Posterior cingulate gyrus (tissue), 11 donors: ENCODE measurements at regions not wholly inside any gene's neighbourhood (a gene's known extent, or its start where the extent isn't known, plus 50 kb on each side); places are given as distances from the start of the nearest gene placed in this dataset.
"Not testable (repeated sequence)": the region's sequence is repeated elsewhere in the genome, so short reads cannot be mapped to it uniquely, and the experiment has no call there.

Source experiments
- DNase-seq, 10 donors: peaks; one replicate each; pipeline versions ENCODE4 v3.0.0 to v3.0.0-alpha.2; 2020 to 2021; ENCODE audit warnings: mixed read lengths in 3 of 10
- intact Hi-C: fragments of 100-400 bp; cut with DNase I; formaldehyde crosslinking; loops from one replicate; pipeline ENCODE4 v1.15.1; 2023

GRCh38 chr4:187672526-187672925, 323.0 kb upstream of the ZFP42 start:
- intact Hi-C loops, result not testable (repeated sequence)
- peak in 1 of 10 donors; percentile 70 for DNase-seq

DNA sequence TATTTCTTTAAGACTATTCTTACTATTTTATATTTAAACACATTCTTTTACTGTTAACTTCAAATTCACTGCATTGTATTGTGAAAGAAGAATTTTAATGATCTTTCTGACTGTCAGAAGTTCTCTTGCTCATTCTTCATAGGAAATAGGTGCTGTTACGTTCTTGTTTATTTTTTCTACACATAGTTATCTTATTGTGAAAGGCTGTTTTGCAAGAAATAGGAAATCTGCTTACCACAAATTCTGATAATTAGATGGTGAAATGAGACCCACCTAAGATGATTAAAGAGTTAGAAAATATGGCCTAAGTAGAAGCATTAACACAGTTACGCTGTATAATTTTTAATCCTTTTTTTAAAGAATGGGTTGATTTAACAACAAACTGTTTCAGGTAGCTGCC, 316.1 kb upstream of the ZFP42 start:
- DNase-seq, result no peak
- intact Hi-C loops, result no loop called here

DNA sequence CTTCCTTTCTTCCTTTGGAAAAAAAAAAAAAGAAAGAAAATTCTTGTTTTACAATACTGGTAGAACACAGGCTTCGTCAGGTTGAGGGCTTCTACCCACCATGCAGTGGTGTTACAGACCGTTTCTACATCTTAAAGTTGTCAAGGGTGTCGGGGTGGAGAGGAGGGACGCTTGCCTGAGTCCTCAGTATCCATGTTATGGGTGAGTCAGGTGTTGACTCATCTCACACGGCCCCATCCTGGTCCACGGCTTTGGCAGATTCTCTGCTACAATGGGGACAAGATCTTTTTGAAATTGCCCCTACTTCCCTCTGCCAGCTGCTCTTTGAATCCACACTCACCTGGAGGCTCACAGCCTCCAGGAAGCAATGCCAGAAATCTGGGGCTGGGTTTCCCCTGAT, 310.3 kb upstream of the ZFP42 start:
- intact Hi-C loops, result no loop called here
- peak in 1 of 10 donors; percentile 55 for DNase-seq

DNA sequence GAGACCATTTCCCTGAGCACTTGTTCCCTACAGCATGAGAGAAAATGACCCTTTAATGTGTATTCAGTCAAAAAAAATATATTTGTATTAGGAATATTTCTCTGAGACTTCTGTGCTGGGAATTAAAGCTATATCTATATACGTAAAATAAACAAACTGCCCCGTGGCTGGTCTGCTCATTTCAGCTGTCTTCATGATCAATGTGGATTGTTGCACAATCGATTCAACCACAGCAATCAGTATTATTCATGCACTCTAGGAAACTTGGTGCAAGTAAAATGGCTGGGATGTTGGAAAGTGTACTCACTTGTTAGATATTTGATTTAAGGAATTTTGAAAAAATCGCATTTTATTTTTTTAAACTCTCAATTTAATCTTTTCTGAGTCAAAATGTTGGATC, 307.9 kb upstream of the ZFP42 start:
- DNase-seq, result no peak
- intact Hi-C loops, result no loop called here

- intact Hi-C loops, result no loop called here
- DNase-seq, result no peak
These were observed 302.9 kb upstream of the ZFP42 start for GRCh38 chr4:187692626-187693025.

GRCh38 chr4:187695531-187695930, 300.0 kb upstream of the ZFP42 start:
- intact Hi-C loops, DNase-seq: not testable (repeated sequence)

DNA sequence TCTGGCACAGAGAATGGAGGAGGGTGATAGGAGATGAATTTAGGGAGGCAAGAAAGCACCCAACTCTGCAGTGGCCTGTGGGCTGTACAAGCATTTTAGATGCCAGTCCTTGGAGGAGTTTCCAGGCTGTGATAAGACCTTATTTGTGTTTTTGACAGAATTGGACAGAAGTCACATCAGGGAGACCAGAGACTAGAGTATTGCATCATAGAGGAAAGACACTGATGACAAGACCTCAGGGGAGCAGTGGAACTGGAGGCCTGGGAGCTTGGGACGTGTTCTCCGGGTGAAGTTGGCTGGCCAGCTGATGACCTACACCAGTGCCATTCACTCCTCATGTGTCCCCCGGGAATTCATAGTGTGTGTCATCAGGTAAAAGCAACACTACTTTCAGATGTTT, 284.0 kb upstream of the ZFP42 start:
- intact Hi-C loops, result no loop called here

DNA sequence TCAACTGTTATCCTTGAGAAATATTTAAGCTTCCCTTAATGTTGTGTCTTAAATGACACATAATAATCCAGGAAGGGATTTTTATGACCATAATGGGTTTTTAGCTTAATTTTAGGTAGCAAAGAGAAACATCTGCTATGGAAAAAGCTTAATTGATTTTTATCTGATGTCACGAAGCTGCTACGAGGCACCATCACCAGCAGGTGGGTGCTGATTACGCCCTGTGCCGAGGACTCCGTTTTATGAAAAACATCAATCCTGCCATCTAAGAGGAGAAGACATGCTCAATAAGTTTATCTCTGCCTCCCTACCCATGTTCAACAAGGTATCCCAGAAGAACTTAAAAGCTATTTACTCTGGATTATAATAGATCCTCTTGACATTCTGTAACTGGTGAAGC, 280.6 kb upstream of the ZFP42 start:
- intact Hi-C loops, result no loop called here
- peak in 1 of 10 donors; percentile 43 for DNase-seq

More for the DNA sequence above, 284.0 kb upstream of the ZFP42 start:
- no peak for DNase-seq

GRCh38 chr4:187715466-187715865, 280.1 kb upstream of the ZFP42 start:
- no peak for DNase-seq
- intact Hi-C loops, result no loop called here

- intact Hi-C loops, result no loop called here
- DNase-seq, result no peak
These were observed 271.1 kb upstream of the ZFP42 start for GRCh38 chr4:187724456-187724855.

- DNase-seq, result no peak
- intact Hi-C loops, result no loop called here
These were observed 269.1 kb upstream of the ZFP42 start for GRCh38 chr4:187726485-187726884.

- intact Hi-C loops, result no loop called here
These were observed 263.0 kb upstream of the ZFP42 start for GRCh38 chr4:187732524-187732923.

GRCh38 chr4:187739771-187740170, 255.8 kb upstream of the ZFP42 start:
- intact Hi-C loops, result no loop called here
- DNase-seq, result no peak

More at GRCh38 chr4:187732524-187732923, 263.0 kb upstream of the ZFP42 start:
- DNase-seq, result no peak

DNA sequence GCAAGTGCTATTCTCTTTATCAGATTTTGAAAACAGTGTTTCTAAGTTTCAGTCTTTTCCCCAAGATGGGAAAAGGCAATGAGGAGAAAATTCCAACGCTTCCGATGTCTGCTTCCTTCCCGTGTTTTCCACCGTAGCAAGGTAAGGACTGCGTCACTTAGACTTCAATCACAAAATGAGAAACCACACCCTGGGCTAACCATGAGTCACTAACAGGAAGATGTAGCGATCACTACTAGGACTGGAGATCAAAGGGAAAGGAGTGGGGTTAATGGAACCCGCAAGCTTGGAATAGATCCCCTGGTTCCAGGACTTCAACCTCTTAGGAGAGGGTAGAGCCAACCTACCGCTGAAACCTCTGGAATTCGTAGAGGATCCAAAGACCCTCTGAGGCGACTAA, 250.7 kb upstream of the ZFP42 start:
- DNase-seq, result no peak
- intact Hi-C loops, result no loop called here

GRCh38 chr4:187750652-187751051, 244.9 kb upstream of the ZFP42 start:
- DNase-seq, intact Hi-C loops: not testable (repeated sequence)

GRCh38 chr4:187767158-187767557, 228.4 kb upstream of the ZFP42 start:
- intact Hi-C loops, result no loop called here
- DNase-seq, result no peak

DNA sequence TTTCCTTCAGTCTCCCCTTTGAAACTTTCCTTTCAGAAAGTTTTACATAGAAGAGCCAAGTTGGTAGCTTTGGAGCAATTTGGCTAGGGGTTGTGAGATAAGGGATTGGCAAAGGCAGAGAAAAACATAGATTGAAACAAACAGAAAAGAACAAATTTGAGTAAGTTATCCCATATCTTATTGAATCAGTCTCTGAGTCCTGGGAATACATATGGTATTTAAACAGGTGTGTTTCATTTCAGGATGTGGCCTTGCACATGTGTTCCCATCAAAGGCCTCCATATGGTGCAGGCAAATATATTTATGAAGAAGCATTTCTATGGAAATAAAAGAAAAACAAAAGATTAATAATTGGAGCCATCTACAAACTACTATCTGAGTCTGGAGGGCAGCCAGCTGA, 227.9 kb upstream of the ZFP42 start:
- intact Hi-C loops, result no loop called here

DNA sequence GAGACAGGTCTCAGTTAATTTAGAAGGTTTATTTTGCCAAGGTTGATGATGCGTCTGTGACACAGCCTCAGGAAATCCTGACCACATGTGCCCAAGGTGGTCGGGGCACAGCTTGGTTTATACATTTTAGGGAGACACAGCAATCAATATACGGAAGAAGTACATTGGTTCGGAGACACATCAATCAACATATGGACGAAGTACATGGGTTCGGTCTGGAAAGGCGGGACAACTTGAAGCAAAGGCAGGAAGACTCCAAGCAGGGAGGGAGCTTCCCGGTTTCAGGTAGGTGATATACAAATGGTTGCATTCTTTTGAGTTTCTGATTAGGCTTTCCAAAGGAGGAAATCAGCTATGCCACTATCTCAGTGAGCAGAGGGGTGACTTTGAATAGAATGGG, 225.2 kb upstream of the ZFP42 start:
- intact Hi-C loops, result no loop called here
- no peak for DNase-seq

More for the DNA sequence above, 227.9 kb upstream of the ZFP42 start:
- DNase-seq, result no peak

DNA sequence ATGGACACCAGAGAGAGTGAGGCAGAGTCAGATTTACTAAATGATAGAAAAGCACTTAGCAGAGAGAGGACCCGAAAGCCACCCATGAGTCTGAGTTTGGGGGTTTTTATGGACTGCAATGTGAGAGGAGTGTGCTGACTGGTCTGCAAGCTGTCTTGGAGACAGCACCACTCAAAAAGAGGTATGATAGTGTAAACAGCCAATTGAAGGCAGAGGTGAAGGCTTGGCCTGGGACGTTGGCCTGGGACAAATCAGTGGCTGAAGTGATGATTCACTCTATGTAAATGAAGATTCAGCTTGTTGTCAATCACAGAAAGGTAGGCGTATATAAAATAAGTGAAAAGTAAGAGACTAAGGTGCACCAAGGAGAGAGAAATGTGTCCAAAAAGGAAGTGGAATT, 217.6 kb upstream of the ZFP42 start:
- no peak for DNase-seq
- intact Hi-C loops, result no loop called here

- intact Hi-C loops, result no loop called here
- DNase-seq, result no peak
These were observed 215.5 kb upstream of the ZFP42 start for GRCh38 chr4:187780070-187780469.

DNA sequence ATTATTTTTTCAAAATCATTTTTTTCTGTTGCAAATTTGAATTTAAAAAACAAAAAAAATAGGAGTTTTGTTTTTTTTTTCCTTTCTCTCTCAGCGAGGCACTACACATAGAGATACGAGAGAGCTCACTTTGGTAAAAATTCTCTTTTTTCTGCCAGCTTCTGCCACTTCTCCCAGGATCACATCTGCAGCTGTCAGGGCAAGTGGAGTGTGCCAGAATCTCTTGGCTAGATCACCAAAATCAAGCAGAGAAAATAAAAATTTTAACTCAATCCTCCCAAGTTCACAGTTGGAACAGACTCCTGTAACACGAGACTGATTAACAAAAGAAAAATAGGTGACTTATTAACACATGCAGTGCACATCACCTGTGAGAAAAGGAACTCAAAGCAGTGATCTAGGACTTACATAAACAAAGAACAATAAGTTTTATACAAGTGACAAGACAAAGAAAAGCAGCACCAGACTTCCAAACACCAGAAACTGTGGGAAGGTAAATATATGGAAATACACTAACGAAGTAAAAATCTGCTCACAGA, 213.2 kb upstream of the ZFP42 start:
- intact Hi-C loops, result no loop called here
- no peak for DNase-seq

DNA sequence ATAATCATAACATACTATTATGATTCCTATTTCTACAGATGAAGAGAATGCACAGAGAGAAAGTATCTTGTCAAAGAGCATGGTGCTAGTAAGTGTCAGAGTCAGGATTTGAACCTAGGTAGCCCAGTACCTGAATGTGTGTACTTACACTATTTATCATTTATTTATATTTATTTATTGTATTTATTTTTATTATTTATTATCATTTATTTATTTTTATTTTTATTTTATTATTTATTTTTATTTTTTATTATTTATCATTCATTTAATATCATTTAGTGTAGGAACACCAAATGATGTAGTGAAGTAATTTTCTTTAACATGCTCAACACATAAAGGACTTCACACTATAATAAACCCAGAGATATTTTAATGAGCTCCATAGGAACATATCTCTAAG, 209.4 kb upstream of the ZFP42 start:
- intact Hi-C loops, result no loop called here
- no peak for DNase-seq

GRCh38 chr4:187789078-187789477, 206.5 kb upstream of the ZFP42 start:
- intact Hi-C loops, result no loop called here

More at GRCh38 chr4:187789078-187789477, 206.5 kb upstream of the ZFP42 start:
- DNase-seq, result peak in 1 of 10 donors; percentile 54
